GM18507 (cell line): ENCODE measurements at regions not wholly inside any gene's neighbourhood (a gene's known extent, or its start where the extent isn't known, plus 50 kb on each side); places are given as distances from the start of the nearest gene placed in this dataset.
"Not testable (repeated sequence)": the region's sequence is repeated elsewhere in the genome, so short reads cannot be mapped to it uniquely, and the experiment has no call there.

ENCODE experiments used
- DNase-seq: peaks from one replicate; pipeline ENCODE4 v3.0.0; 2011; ENCODE audit warnings: low read depth; ENCODE audit not compliant: insufficient read length; ENCODE audit errors: extremely low spot score
- FAIRE-seq: peaks from 2 replicates; lab custom pipeline; 2011; peaks lifted over from hg19 to GRCh38; lab: Jason Lieb, UNC

DNA sequence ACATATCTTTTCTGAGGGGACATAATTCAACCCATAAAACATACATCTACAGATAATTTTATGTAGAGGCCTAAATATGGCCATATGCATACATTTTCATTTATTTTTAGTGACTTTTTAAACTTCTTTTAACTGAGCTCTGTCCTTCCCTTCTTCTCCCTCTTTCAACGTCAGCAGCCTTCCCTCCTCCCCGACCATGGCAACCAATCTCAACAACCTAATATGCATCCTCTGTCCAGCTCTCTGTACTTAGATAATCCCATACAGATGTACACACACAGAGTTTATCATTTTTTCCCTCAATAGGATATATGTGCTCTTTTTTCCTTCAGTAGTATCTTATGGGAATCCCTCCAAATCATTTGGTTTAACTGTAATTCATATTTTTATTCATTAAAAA is 94.3 kb downstream of the CCDC71L start:
- FAIRE-seq (no peak), DNase-seq (no peak)

DNA sequence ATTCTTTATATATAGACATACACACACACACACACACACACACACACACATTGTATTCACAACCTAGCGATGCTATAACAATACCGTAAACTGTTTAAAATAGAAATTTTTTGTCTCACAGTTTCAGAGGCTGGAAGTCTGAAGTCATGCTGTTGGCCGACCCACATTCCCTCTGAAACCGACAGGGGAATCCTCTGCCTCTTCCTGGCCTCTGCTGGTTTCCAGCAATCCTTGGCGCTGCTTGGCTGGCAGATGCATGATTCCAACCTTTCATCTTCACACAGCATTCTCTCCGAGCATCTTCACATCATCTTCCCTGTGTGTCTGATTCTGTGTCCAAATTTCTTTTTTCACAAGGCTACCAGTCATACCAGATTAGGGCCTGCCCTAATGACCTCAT is 94.8 kb downstream of the CCDC71L start:
- DNase-seq, result no peak
- no peak for FAIRE-seq

DNA sequence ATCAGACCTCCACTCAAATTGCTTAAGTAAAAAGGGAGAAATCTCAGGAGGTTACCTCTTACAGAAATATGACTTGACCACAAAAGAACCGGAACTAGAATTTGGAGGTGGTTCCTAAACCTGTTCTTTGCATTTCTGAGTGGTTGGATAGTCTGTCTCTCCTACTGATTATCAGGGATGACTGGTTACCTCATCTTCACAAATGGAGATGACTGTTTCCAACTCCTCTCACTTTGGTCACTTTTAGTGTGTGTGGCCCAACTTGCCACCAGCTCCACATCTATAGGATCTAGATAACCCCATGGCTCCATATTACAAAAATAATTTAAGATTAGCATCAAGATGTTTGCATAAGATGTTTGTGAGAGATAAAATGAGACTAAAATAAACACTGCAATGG is 95.5 kb downstream of the CCDC71L start:
- FAIRE-seq, result no peak

DNA sequence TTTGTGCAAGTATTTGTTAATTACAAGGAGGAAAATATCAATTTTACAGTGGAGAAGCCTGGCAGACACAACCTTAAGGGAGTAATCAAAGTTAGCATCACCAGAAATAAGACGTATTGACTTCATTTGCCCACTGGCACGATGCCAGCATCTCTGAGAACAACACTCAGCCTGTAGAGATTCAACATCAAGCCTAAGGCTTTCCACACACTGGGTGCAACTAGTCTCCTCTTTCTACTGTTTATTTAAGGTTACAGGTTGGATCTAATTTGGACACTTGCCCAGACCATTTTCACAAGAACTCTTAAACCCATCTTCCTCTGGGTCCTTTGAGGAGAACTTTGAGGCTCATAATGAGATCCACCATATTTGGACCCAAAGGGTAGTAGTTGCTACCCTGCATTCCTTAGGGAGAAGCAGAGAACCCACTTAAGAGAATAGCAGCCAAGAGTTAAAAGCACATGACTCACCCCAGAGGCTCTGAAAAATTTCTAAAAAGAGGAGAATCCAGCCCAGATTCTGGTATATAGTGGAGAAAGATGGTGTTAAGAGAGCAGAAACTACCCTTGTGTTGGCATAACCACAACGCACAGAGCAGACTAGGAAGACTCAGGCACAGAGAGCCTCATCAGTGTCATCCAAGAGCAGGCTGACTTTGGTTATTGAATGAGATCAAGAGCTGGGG is 97.3 kb downstream of the CCDC71L start:
- DNase-seq (no peak), FAIRE-seq (no peak)

More for the DNA sequence above, 95.5 kb downstream of the CCDC71L start:
- no peak for DNase-seq

DNA sequence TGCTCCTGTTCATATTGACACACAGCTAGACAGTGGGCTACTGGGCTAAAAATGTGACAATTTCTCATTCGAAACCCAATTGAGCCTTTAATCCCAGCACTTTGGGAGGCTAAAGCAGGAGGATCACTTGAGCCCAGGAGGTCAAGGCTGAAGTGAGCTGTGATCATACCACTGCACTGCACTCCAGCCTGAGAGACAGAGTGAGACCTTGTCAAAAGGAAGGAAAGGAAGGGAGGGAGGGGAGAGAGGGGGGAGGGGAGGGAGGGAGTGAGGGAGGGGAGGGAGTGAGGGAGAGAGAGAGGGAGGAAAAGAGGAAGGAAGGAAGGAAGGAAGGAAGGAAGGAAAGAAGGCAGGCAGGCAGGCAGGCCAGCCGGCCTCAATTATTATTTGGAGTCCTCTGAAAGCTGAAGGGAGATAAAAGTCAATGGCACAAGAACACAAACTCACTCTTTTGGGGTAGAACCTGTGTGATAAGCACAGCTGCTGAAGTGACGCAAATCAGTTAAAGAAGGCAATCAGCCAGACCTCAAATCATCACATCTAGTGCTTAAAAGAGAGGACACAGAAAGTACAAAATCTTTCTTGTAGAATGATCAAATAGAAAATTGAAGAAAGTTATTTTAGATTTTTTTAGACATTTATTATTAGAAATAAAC is 98.1 kb downstream of the CCDC71L start:
- DNase-seq (no peak), FAIRE-seq (no peak)

DNA sequence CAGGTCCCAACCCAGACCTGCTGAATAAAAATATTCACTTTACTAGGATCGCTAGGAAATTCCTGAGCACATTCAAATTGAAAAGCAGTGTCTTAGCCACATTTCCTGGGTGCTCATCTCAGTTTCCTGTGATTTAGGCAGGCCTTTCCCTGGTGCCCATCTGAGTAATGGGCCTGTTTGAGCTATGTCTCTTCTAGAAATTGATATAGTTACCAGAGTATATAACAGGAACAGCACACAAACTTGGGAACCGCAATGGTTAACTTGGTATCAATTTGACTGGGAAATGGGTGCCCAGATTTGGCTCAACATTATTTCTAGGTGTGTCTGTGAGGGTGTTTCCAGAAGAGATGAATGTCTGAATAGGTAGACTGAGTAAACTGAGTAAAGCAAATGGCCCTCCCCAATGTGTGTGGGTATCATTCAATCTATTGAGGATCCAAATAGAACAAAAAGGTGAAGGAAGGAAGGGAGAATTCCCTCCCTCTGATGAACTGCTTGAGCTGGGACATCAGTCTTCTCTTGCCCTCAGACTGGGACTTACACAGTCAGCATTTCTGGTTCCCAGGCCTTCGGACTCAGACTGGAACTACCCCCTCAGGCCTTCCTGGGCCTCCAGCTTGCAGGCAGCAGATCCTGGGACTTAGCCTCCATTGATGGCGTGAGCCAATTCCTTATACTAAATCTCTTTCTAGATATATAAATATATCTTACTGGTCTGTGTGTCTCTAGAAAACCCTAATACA is 99.1 kb downstream of the CCDC71L start:
- DNase-seq (no peak), FAIRE-seq (no peak)

DNA sequence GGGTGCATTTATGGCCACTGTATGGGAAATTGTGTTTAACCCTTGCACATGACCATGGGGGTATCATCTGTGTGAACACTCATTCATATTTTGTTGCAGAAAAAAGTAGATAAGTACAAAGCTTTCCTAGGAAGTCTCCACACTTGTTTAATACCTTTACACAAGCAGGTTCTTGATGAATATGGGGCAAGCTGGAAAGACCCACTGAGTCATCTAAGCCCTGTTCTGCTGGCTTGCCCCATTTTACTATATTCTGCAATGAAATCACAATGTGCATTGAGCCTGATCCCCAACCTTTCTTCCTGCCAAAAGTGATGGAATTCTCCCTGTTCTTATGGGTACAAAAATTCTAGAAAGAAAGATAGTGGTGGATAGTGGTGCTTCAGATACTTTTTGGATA is 99.8 kb downstream of the CCDC71L start:
- FAIRE-seq (no peak), DNase-seq (no peak)

DNA sequence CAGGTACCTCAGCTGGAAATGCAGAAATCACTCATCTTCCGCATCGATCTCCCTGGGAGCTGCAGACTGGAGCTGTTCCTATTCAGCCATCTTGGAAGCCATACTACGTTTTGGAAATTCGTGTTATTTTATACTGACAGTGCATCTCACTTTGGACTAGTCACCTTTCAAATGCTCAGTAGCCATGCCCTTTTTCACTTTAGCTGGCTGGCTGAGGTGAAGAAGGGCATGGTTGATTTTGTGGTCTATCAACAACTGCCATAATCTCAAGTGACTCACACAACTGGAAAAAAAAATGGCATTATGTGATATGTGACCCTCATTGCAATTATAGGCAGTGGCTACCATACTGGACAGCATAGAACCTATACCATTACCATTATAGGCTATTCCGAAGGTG is 100.5 kb downstream of the CCDC71L start:
- DNase-seq (no peak), FAIRE-seq (no peak)

DNA sequence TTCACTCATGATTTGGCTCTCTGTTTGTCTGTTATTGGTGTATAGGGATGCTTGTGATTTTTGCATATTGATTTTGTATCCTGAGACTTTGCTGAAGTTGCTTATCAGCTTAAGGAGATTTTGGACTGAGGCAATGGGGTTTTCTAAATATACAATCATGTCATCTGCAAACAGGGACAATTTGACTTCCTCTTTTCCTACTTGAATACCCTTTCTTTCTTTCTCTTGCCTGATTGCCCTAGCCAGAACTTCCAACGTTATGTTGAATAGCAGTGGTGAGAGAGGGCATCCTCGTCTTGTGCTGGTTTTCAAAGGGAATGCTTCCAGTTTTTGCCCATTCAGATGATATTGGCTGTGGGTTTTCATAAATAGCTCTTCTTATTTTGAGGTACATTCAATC is 104.7 kb downstream of the CCDC71L start:
- DNase-seq, FAIRE-seq: not testable (repeated sequence)

DNA sequence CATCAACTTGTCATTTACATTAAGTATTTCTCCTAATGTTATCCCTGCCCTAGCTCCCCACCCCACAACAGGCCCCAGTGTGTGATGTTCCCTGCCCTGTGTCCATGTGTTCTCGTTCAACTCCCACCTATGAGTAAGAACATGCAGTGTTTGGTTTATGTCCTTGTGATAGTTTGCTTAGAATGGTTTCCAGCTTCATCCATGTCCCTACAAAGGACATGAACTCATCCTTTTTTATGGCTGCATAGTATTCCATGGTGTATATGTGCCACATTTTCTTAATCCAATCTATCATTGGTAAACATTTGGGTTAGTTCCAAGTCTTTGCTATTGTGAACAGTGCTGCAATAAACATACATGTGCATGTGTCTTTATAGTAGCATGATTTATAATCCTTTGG is 106.3 kb downstream of the CCDC71L start:
- FAIRE-seq, DNase-seq: not testable (repeated sequence)

DNA sequence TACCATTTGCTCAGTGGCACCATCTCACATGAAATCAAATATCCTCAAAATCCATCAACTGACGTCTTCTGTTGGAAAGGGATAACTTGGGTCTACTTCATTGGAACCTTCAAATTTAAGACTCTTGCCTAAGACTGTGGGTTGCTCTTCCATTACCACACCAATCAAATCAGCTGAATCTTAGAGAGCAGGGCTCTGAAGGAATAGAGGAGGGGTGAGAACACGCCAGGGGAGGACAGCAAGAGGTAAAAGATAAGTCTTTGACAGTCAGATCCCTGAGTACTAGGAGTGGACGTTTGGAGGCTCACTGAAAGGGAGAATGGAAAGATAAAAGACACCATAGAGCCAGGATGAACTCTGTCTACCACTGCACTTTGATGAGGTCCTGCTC is 107.5 kb downstream of the CCDC71L start:
- no peak for DNase-seq
- FAIRE-seq, result no peak

DNA sequence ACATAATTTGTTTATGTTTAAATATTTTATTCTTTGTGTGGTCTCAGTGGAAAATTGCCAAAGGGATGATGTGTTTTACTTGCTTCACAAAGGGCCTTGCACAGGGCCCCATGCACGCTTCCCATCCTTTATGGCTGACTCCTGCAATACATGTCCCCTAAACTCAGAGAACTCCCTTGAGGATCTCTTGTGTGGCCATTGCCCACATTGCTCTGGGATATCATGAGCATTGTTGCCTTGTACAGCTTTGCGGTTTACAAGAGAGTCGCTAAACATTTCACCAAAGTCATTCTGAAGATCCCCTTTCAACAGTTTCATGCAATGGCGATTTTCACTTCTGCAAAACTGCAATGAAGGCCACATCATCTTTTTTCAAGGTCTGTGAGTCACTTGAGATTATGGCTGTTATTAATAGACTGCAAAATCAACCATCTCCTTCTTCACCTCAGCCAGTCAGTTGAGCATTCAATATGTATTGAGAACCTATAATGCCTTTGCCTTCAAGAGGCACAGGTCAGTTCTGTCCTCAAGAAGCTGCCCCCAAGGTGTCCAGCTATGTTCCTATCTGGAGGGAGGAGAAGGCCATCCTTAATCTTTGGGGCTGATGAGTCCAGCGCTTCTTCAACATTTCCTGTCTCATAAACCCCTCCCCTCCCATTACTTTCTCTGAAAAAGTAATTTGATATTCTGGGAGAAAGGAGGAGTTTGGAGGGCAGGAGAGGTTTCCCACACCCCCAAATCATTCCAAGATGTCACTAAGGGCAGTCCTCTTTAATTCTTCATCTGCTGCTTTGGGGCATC is 108.1 kb downstream of the CCDC71L start:
- FAIRE-seq (peak; percentile 99), DNase-seq (peak; percentile 47)

DNA sequence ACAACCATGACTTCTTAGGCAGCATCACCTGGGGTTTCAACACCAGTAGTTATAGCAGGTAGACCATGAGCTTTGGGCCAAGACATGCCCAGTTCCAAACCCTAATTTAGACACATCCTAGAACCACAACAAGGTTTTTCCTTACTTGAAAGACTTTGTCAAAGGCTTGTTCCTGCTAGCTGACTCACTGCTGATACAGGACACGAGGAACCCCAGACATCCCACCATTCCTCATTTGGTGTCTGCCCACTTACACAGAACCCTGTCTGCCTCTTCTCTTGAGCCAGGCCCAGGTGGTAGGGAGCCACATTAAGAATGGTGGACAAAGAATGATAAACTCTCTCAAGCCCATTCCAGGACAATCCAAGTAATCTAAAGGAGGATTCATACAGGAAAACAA is 109.0 kb downstream of the CCDC71L start:
- DNase-seq (no peak), FAIRE-seq (no peak)

DNA sequence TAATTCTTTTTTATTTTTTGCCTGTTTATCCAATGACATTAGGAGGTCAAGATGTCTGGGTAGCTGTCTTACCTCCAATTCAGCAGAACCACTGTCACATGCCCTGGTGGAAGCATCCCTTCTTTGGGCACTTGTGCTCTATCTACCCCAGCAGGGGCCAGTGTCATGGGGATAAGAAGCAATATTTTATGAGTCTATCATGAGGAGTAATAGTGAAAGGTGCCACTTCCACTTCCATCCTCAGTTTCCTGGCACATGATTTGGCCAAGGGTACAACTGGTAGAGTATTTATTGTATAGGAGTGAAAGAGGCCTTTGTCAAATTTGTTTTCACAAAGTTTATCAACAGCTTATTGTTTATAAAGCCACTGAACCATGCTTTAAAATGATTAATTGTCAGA is 112.5 kb downstream of the CCDC71L start:
- FAIRE-seq (no peak), DNase-seq (no peak)

DNA sequence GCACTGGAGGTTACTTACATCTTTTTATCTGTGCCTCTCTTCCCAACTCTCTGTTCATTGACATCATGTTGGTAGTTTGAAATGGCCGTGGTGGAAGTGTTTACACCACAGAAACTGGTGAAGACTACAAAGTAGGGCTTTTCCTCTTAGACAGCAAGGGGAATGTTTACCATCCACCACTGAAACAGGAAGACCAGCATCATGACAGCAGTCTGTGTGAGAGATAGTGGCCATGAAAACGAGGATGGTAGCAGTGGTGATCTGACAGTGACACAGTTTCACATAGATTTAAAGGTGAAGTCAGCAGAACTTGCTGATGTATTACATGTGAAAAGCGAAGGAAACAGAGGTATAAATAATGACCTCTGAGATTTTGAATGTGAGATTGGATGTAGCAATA is 115.7 kb downstream of the CCDC71L start:
- FAIRE-seq, result no peak
- no peak for DNase-seq

DNA sequence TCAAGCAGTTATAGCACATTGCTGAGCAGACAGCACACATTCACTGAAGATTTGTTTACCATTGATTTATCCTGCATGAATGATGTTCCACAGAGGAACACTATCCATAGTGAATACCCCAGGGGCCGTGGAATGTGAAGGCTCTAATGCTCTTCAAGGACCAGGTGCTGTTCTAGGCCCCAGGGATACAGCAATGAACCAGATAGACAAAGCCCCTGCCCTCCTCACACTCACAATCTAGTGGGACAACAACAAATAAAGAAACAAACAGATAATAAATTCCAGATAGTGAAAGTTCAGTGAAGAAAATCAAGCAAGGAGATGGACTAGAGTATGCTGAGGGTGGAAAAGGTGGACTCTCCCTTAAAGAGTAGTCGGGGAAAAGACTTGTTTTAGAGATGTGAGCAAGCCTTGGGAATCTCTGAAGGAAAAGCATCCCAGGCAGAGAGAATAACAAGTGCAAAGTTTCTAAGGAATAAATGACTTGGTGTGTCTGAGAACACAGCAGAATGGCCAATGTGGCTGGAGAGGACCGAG is 117.7 kb downstream of the CCDC71L start:
- FAIRE-seq, result no peak
- no peak for DNase-seq

DNA sequence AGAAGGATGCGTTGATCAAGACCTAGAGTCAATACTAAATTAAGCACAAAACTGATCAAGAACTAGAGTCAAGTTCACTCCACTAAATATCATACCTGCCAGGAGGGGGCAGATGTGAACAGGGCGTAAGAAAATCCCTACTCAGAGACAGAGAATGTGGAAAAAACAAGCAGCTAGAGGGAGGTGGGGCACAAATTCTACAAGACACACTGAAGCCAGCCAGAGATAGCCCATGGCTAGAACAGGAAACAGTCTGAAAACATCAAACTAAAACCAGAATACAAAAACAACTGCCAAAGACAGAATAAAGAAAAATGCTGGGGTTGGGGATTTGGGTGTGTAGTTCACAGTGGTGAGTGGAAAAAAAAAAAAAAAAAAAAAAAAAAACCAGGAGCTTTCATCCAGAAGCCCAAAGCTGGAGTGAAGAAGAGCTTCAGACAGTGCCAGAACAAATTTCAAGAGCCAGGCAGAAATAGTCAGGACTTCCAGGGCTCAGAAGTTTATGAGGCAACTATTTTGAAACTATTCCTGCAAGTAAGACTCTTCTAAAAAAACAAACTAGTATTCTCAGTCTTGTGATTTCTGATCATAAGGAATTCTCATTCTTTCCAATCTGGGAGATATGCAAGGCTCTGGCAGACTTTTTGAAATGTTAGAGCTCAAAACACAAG is 118.3 kb downstream of the CCDC71L start:
- FAIRE-seq (peak; percentile 88), DNase-seq (peak; percentile 32)

DNA sequence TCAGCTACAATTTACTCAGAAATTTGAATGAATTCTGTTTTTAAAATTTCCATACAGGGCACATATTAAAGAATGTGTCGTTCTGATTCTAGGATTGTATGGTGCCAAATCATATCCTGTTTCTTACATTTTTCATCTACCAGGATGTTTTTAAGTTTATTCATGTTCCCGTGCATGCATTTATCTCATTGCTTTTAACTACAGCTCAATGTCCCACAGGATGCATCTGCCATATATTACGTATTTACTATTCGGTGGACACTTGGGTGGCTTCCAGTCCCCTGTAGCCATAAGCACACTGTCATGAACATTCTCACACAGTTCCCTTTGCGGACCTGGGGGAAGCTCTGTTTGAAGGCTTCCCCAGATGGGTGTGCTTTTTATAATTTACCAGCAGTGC is 122.3 kb downstream of the CCDC71L start:
- FAIRE-seq (no peak), DNase-seq (no peak)

DNA sequence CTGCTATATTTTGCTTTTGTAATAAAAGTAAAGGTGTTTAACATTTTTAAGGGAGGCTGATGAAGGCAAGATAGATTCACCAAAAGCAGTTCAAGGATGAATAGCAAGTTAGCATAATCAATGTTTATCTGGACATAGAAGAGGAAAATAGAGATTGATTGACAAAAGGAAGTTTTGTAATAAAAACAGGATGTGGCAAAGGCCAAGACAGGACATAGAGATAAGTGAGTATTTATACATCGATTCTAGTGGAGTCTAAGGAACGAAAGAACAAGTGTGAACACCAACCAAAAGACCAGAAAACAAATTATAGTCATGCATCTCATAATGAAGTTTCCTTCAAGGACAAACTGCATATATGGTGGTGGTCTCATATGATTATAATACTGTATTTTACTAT is 123.8 kb downstream of the CCDC71L start:
- DNase-seq, result no peak
- FAIRE-seq, result no peak
